PC-3 (cell line): ENCODE measurements at regions not wholly inside any gene's neighbourhood (a gene's known extent, or its start where the extent isn't known, plus 50 kb on each side); places are given as distances from the start of the nearest gene placed in this dataset.
A peak's percentile ranks its signal among the peaks of the same experiment; 100 is the strongest.
"Not testable (repeated sequence)": the region's sequence is repeated elsewhere in the genome, so short reads cannot be mapped to it uniquely, and the experiment has no call there.

Experiments
- ATAC-seq: fragments of 200-7000 bp; cut with Tn5 transposase; 2 replicates; pipeline ENCODE4 v1.9.1; 2020; ENCODE audit warnings: mild to moderate bottlenecking, moderate library complexity
- BruUV-seq: library from RNA; stranded (reverse); fragments of 400-500 nt; replicated peaks from 2 replicates; lab custom pipeline; 2021; lab: Mats Ljungman, UMichigan
- CTCF ChIA-PET: fragments of 300-600 bp; sonication (Branson Sonifier 250); formaldehyde crosslinking; loops from one replicate; lab custom pipeline; 2022; ENCODE audit warnings: antibody characterized with exemption; lab: Charles Lee
- POLR2A ChIA-PET: fragments of 300-600 bp; sonication (Branson Sonifier 250); formaldehyde crosslinking; loops from one replicate; lab custom pipeline; 2022; ENCODE audit warnings: antibody characterized with exemption; ENCODE audit not compliant: unreplicated experiment; lab: Charles Lee
- DNase-seq: peaks from one replicate; pipeline ENCODE4 v3.0.0-alpha.2; 2015
- H2AFZ ChIP-seq: fragments of 300-600 bp; sonication (generic); 2 replicates; pipeline ENCODE4 v1.6.0; 2016; ENCODE audit warnings: antibody characterized with exemption, low read length
- H3F3A ChIP-seq: fragments of 300-600 bp; sonication (generic); one replicate; pipeline ENCODE4 v1.6.0; 2017; ENCODE audit warnings: antibody characterized with exemption, low read length, control low read depth, mild to moderate bottlenecking; ENCODE audit not compliant: unreplicated experiment
- H3K27ac ChIP-seq: fragments of 300-600 bp; sonication (generic); 2 replicates; pipeline ENCODE4 v1.5.1; 2016; ENCODE audit warnings: mild to moderate bottlenecking, low read length
- H3K27me3 ChIP-seq: fragments of 300-600 bp; sonication (generic); 2 replicates; pipeline ENCODE4 v1.6.1; 2016; ENCODE audit warnings: low read length, mixed read lengths
- H3K36me3 ChIP-seq: fragments of 300-600 bp; sonication (generic); 2 replicates; pipeline ENCODE4 v1.6.1; 2016; ENCODE audit warnings: low read depth, mixed run types, low read length, mixed read lengths
- H3K4me1 ChIP-seq: fragments of 300-600 bp; sonication (generic); 2 replicates; pipeline ENCODE4 v1.5.1; 2016; ENCODE audit warnings: low read length; ENCODE audit not compliant: insufficient read depth
- H3K4me2 ChIP-seq: fragments of 300-600 bp; sonication (generic); 2 replicates; pipeline ENCODE4 v1.6.0; 2016; ENCODE audit warnings: low read length
- H3K4me3 ChIP-seq: fragments of 300-600 bp; sonication (generic); 2 replicates; pipeline ENCODE4 v1.5.1; 2016; ENCODE audit warnings: mild to moderate bottlenecking, low read length, mixed read lengths
- H3K79me2 ChIP-seq: fragments of 300-600 bp; sonication (generic); 2 replicates; pipeline ENCODE4 v1.6.1; 2017; ENCODE audit warnings: low read length, mixed read lengths
- H3K9ac ChIP-seq: fragments of 300-600 bp; sonication (generic); 2 replicates; pipeline ENCODE4 v1.6.0; 2016; ENCODE audit warnings: mild to moderate bottlenecking, low read length
- H3K9me2 ChIP-seq: fragments of 300-600 bp; sonication (generic); replicated peaks from 2 replicates; pipeline ENCODE4 v1.6.1; 2016; ENCODE audit warnings: mixed run types, low read length, mixed read lengths
- H3K9me3 ChIP-seq: fragments of 300-600 bp; sonication (generic); 2 replicates; pipeline ENCODE4 v1.6.1; 2016; ENCODE audit warnings: low read length, mixed read lengths
- H4K20me1 ChIP-seq: fragments of 300-600 bp; sonication (generic); 2 replicates; pipeline ENCODE4 v1.6.1; 2016; ENCODE audit warnings: low read length, mixed read lengths
- CTCF ChIP-seq: fragments of 300-600 bp; sonication (generic); conservative IDR thresholded peaks from 2 replicates; pipeline ENCODE4 v1.5.1; 2017; ENCODE audit warnings: antibody characterized with exemption, low read depth, mild to moderate bottlenecking, low read length
- EZH2 ChIP-seq: fragments of 300-600 bp; sonication (generic); IDR thresholded peaks from one replicate; pipeline ENCODE4 v1.6.1; 2017; ENCODE audit warnings: antibody characterized with exemption, mild to moderate bottlenecking, low read length; ENCODE audit not compliant: unreplicated experiment
- EZH2phosphoT487 ChIP-seq: fragments of 300-600 bp; sonication (generic); IDR thresholded peaks from 2 replicates; pipeline ENCODE4 v1.6.1; 2018; ENCODE audit warnings: mild to moderate bottlenecking, antibody characterized with exemption, low read length, borderline replicate concordance
- intact Hi-C: fragments of 100-400 bp; cut with micrococcal nuclease; formaldehyde crosslinking; loops from 2 replicates; pipeline ENCODE4 v1.9.0; 2023

GRCh38 chr3:153246806-153247205 is 84.8 kb downstream of the RAP2B start:
- Histone ChIP-seq H4K20me1 (no peaks in the 10 kb centered on the region), H3K36me3 (no peaks in the 10 kb centered on the region), H3K9me3 (no peaks in the 10 kb centered on the region), H3K4me3 (no peak overlapping the region), H2AFZ (no peak overlapping the region), H3F3A (no peaks in the 10 kb centered on the region), H3K9me2 (no peaks in the 10 kb centered on the region), H3K4me2 (no peak overlapping the region), H3K27ac (no peak overlapping the region), H3K4me1 (no peaks in the 10 kb centered on the region), H3K27me3 (no peaks in the 10 kb centered on the region), H3K79me2 (no peaks in the 10 kb centered on the region), H3K9ac (no peak overlapping the region)
- CTCF ChIA-PET = no interaction called here
- POLR2A ChIA-PET = no interaction called here
- ATAC-seq (peak; percentile 42; the same call in 1 of the 2 replicates), DNase-seq (no peak)
- no TSS peak for BruUV-seq
- intact Hi-C loops = no loop called here
- TF ChIP-seq CTCF (no peak), EZH2 (no peak), EZH2phosphoT487 (no peak)

GRCh38 chr3:153247331-153248330 is 85.6 kb downstream of the RAP2B start:
- peaks cover 2% of the 10 kb centered on the region for H3K4me1 ChIP-seq
- POLR2A ChIA-PET = interaction anchor here (0.5 kb wide), 1 partner anchor 76 kb away, joined by 3 read pairs; no protein-coding TSS in a partner anchor
- ATAC-seq (peak; percentile 33; the same call in 1 of the 2 replicates), DNase-seq (no peak)
- H3K27me3 ChIP-seq = no peaks in the 10 kb centered on the region
- BruUV-seq = no TSS peak
- TF ChIP-seq CTCF (no peak), EZH2phosphoT487 (no peak), EZH2 (no peak)
- no peak overlapping the region for H3K4me2 ChIP-seq
- H3K9me2 ChIP-seq = no peaks in the 10 kb centered on the region
- H3K9ac ChIP-seq = no peak overlapping the region
- no peaks in the 10 kb centered on the region for H3F3A ChIP-seq
- intact Hi-C loops = no loop called here
- H3K4me3 ChIP-seq = no peak overlapping the region
- no peaks in the 10 kb centered on the region for H3K9me3 ChIP-seq
- H3K27ac ChIP-seq = no peak overlapping the region
- H2AFZ ChIP-seq = no peak overlapping the region
- CTCF ChIA-PET = interaction anchor here (0.6 kb wide), 1 partner anchor 113 kb away, joined by 3 read pairs; no protein-coding TSS in a partner anchor
- no peaks in the 10 kb centered on the region for H3K79me2 ChIP-seq
- no peaks in the 10 kb centered on the region for H3K36me3 ChIP-seq
- H4K20me1 ChIP-seq = no peaks in the 10 kb centered on the region

GRCh38 chr3:153248835-153249234 is 86.8 kb downstream of the RAP2B start:
- H3K27me3 ChIP-seq, H3K9me3 ChIP-seq, H4K20me1 ChIP-seq, ATAC-seq, intact Hi-C loops, H3K36me3 ChIP-seq, H3K27ac ChIP-seq, H3K9ac ChIP-seq, CTCF ChIA-PET, POLR2A ChIA-PET, H3K4me2 ChIP-seq, H3F3A ChIP-seq, H2AFZ ChIP-seq, H3K9me2 ChIP-seq, H3K4me3 ChIP-seq, H3K79me2 ChIP-seq, H3K4me1 ChIP-seq, DNase-seq, BruUV-seq: not testable (repeated sequence)
